GM18502 (cell line): ENCODE measurements at regions not wholly inside any gene's neighbourhood (a gene's known extent, or its start where the extent isn't known, plus 50 kb on each side); places are given as distances from the start of the nearest gene placed in this dataset.

Source experiments
- ATAC-seq: cut with Tn5 transposase; IDR thresholded peaks from one replicate; pipeline ENCODE4 v1.9.1; 2021; ENCODE audit warnings: mild to moderate bottlenecking; ENCODE audit not compliant: unreplicated experiment, poor library complexity

- ATAC-seq = no peak
Measured at GRCh38 chr18:42657551-42657950, 457.9 kb downstream of the RIT2 start.

DNA sequence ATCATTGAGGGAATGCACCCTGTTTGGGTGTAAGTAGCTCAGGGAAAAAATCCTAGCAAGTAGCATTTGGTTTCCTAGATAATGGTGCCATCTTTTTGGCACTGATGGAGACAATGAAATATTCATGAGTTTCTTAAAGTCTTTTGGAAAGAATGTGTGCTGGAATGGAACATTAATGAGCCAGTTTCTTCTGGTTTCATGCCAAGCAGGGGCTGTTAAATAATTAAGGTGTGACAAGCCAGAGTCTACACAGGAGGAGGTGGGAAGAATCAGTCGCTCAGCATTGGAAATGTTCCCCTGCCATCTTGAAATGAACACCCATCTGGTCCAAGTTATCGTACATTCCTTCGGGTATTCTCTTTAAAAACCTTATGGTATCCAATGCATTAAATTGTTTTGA, 457.3 kb downstream of the RIT2 start:
- no peak for ATAC-seq

GRCh38 chr18:42659187-42659586, 456.3 kb downstream of the RIT2 start:
- no peak for ATAC-seq

GRCh38 chr18:42670860-42671259, 444.6 kb downstream of the RIT2 start:
- ATAC-seq = no peak

DNA sequence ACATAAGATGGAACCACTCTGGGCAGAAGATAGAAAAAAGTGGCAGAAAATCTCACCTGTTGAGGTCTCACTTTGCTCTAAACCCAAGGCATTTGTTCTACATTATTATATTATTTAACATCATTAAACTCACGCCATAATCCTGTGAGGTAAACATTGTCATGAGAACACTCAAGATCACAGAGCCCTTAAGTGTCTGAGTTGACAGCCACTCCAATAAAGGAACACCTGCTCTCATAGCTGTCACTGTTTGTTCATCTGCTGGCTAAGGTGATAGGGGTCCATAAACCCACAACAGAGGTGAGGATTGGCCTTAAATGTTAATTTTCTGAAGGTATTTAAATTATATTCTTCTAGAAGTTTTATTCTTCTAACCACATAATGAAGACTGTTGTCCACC, 439.7 kb downstream of the RIT2 start:
- no peak for ATAC-seq

DNA sequence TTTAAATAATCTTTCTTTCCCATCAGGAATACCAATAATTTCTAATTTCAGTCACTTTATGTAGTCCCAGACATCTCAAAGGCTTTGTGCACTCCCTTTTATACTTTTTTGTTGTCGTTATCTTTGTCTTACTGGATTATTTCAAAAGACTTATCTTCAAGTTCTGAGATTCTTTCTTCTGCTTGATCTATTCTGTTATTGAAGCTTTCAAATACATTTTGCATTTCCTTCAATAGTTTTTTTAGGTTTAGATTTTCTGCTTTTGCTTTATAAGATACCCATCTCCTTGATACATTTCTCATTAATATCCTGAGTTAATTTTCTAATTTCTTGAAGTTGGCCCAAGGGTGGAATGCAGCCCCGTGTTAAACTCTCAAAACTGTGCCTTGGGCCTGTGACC, 432.4 kb downstream of the RIT2 start:
- no peak for ATAC-seq

DNA sequence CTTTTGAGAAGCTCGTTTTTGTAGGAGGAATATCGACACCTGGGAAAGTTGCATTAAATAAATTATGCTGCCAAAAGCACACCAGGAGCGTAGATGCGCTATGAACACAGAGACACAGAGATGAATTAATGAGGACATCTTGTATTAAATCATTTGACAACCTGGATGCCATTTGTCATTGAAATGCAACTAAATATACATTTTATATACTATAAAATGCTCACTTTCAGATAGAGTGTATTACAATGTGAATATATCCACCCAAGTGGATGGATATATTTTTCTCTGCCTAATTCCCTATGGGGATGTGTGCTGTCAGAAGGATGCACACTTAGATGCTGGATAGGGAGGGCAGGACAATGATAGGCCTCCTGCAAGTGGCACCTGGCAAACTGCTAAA, 426.2 kb downstream of the RIT2 start:
- no peak for ATAC-seq
